WTC11 (cell line): ENCODE measurements at regions not wholly inside any gene's neighbourhood (a gene's known extent, or its start where the extent isn't known, plus 50 kb on each side); places are given as distances from the start of the nearest gene placed in this dataset.

ENCODE experiments used
- CREB1 ChIP-seq: sonication (generic); formaldehyde crosslinking; IDR thresholded peaks from 2 replicates; pipeline ENCODE4 v1.8.0; 2023; ENCODE audit warnings: mild to moderate bottlenecking, missing genetic modification reagents
- TEAD4 ChIP-seq: sonication (generic); formaldehyde crosslinking; IDR thresholded peaks from 2 replicates; pipeline ENCODE4 v1.8.0; 2022; ENCODE audit warnings: mild to moderate bottlenecking, missing genetic modification reagents
- TF ChIP-seq, protein P1 (sequence below): fragments of 200-600 bp; IDR thresholded peaks from 2 replicates; pipeline ENCODE4 v1.8.0; 2022; ENCODE audit warnings: antibody characterized with exemption
- TF ChIP-seq, protein P2 (sequence below): sonication (generic); formaldehyde crosslinking; IDR thresholded peaks from 2 replicates; pipeline ENCODE4 v1.8.1; 2022; ENCODE audit warnings: missing genetic modification reagents, borderline replicate concordance
- TF ChIP-seq, protein P3 (sequence below): fragments of 250-450 bp; sonication (Bioruptor Pico); IDR thresholded peaks from 2 replicates; pipeline ENCODE4 v1.9.0; 2021; ENCODE audit warnings: mild to moderate bottlenecking
- TF ChIP-seq, protein P4 (sequence below): sonication (generic); formaldehyde crosslinking; IDR thresholded peaks from 2 replicates; pipeline ENCODE4 v1.8.1; 2023; ENCODE audit warnings: mild to moderate bottlenecking, missing genetic modification reagents

DNA sequence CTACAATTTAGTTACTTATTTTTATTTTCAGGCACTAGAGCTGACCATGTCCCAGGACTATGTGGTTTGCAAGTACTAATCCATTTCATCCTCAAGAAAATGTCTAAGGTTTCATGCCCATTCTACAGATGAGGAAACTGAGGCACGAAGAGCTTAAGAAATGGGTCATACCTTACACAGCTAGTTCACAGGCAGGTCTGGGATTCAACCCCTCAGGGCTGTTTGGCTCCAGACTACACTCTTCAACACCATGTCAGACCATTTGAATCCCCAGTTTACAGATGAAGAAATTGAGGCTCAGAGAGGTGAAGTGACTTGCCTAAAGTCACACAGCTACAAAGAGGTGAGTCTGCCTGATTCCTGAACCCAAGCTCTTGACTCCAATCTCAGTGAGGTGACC, 144.1 kb downstream of the MIAT start:
- TF ChIP-seq CREB1 (CRISPR knock-in tag) (no peak), TEAD4 (CRISPR knock-in tag) (no peak)
- TF ChIP-seq, protein P1, sequence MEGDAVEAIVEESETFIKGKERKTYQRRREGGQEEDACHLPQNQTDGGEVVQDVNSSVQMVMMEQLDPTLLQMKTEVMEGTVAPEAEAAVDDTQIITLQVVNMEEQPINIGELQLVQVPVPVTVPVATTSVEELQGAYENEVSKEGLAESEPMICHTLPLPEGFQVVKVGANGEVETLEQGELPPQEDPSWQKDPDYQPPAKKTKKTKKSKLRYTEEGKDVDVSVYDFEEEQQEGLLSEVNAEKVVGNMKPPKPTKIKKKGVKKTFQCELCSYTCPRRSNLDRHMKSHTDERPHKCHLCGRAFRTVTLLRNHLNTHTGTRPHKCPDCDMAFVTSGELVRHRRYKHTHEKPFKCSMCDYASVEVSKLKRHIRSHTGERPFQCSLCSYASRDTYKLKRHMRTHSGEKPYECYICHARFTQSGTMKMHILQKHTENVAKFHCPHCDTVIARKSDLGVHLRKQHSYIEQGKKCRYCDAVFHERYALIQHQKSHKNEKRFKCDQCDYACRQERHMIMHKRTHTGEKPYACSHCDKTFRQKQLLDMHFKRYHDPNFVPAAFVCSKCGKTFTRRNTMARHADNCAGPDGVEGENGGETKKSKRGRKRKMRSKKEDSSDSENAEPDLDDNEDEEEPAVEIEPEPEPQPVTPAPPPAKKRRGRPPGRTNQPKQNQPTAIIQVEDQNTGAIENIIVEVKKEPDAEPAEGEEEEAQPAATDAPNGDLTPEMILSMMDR: no peak
- TF ChIP-seq, protein P2, sequence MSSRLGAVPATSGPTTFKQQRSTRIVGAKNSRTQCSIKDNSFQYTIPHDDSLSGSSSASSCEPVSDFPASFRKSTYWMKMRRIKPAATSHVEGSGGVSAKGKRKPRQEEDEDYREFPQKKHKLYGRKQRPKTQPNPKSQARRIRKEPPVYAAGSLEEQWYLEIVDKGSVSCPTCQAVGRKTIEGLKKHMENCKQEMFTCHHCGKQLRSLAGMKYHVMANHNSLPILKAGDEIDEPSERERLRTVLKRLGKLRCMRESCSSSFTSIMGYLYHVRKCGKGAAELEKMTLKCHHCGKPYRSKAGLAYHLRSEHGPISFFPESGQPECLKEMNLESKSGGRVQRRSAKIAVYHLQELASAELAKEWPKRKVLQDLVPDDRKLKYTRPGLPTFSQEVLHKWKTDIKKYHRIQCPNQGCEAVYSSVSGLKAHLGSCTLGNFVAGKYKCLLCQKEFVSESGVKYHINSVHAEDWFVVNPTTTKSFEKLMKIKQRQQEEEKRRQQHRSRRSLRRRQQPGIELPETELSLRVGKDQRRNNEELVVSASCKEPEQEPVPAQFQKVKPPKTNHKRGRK (CRISPR knock-in tag): no peak
- TF ChIP-seq, protein P3, sequence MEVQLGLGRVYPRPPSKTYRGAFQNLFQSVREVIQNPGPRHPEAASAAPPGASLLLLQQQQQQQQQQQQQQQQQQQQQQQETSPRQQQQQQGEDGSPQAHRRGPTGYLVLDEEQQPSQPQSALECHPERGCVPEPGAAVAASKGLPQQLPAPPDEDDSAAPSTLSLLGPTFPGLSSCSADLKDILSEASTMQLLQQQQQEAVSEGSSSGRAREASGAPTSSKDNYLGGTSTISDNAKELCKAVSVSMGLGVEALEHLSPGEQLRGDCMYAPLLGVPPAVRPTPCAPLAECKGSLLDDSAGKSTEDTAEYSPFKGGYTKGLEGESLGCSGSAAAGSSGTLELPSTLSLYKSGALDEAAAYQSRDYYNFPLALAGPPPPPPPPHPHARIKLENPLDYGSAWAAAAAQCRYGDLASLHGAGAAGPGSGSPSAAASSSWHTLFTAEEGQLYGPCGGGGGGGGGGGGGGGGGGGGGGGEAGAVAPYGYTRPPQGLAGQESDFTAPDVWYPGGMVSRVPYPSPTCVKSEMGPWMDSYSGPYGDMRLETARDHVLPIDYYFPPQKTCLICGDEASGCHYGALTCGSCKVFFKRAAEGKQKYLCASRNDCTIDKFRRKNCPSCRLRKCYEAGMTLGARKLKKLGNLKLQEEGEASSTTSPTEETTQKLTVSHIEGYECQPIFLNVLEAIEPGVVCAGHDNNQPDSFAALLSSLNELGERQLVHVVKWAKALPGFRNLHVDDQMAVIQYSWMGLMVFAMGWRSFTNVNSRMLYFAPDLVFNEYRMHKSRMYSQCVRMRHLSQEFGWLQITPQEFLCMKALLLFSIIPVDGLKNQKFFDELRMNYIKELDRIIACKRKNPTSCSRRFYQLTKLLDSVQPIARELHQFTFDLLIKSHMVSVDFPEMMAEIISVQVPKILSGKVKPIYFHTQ: no peak
- TF ChIP-seq, protein P4, sequence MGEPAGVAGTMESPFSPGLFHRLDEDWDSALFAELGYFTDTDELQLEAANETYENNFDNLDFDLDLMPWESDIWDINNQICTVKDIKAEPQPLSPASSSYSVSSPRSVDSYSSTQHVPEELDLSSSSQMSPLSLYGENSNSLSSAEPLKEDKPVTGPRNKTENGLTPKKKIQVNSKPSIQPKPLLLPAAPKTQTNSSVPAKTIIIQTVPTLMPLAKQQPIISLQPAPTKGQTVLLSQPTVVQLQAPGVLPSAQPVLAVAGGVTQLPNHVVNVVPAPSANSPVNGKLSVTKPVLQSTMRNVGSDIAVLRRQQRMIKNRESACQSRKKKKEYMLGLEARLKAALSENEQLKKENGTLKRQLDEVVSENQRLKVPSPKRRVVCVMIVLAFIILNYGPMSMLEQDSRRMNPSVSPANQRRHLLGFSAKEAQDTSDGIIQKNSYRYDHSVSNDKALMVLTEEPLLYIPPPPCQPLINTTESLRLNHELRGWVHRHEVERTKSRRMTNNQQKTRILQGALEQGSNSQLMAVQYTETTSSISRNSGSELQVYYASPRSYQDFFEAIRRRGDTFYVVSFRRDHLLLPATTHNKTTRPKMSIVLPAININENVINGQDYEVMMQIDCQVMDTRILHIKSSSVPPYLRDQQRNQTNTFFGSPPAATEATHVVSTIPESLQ (CRISPR knock-in tag): no peak
